HG02840 (cell line): ENCODE measurements at regions not wholly inside any gene's neighbourhood (a gene's known extent, or its start where the extent isn't known, plus 50 kb on each side); places are given as distances from the start of the nearest gene placed in this dataset.

Experiments used
- ATAC-seq: cut with Tn5 transposase; IDR thresholded peaks from one replicate; pipeline ENCODE4 v1.9.1; 2021; ENCODE audit warnings: mild to moderate bottlenecking, moderate library complexity, moderate number of reproducible peaks; ENCODE audit not compliant: unreplicated experiment, low FRiP score

GRCh38 chr3:83971666-83972065 lies 987.1 kb upstream of the CADM2 start:
- ATAC-seq = no peak

- no peak for ATAC-seq
Measured at GRCh38 chr3:84008623-84009022, 950.2 kb upstream of the CADM2 start.

GRCh38 chr3:84023842-84024241 lies 934.9 kb upstream of the CADM2 start:
- ATAC-seq = no peak

GRCh38 chr3:84039099-84039498 lies 919.7 kb upstream of the CADM2 start:
- ATAC-seq = no peak

GRCh38 chr3:84042399-84043106 lies 916.2 kb upstream of the CADM2 start:
- ATAC-seq = no peak

GRCh38 chr3:84066915-84067314 lies 891.9 kb upstream of the CADM2 start:
- ATAC-seq = no peak

GRCh38 chr3:84073664-84074063 lies 885.1 kb upstream of the CADM2 start:
- ATAC-seq = no peak

- ATAC-seq = no peak
Measured at GRCh38 chr3:84074767-84075166, 884.0 kb upstream of the CADM2 start.

- no peak for ATAC-seq
Measured at GRCh38 chr3:84077479-84077878, 881.3 kb upstream of the CADM2 start.

- no peak for ATAC-seq
Measured at GRCh38 chr3:84082726-84083125, 876.1 kb upstream of the CADM2 start.

- no peak for ATAC-seq
Measured at GRCh38 chr3:84092907-84093306, 865.9 kb upstream of the CADM2 start.

- no peak for ATAC-seq
Measured at GRCh38 chr3:84096188-84096587, 862.6 kb upstream of the CADM2 start.

- ATAC-seq = no peak
Measured at GRCh38 chr3:84100861-84101260, 857.9 kb upstream of the CADM2 start.

GRCh38 chr3:84108442-84108971 lies 850.3 kb upstream of the CADM2 start:
- no peak for ATAC-seq

GRCh38 chr3:84109911-84110310 lies 848.9 kb upstream of the CADM2 start:
- ATAC-seq = no peak

- no peak for ATAC-seq
Measured at GRCh38 chr3:84110787-84111186, 848.0 kb upstream of the CADM2 start.

- ATAC-seq = no peak
Measured at GRCh38 chr3:84125201-84125721, 833.5 kb upstream of the CADM2 start.

- ATAC-seq = no peak
Measured at GRCh38 chr3:84125760-84126159, 833.0 kb upstream of the CADM2 start.

GRCh38 chr3:84126160-84126559 lies 832.6 kb upstream of the CADM2 start:
- no peak for ATAC-seq

- ATAC-seq = no peak
Measured at GRCh38 chr3:84128024-84128423, 830.8 kb upstream of the CADM2 start.

- no peak for ATAC-seq
Measured at GRCh38 chr3:84136425-84136824, 822.4 kb upstream of the CADM2 start.

- no peak for ATAC-seq
Measured at GRCh38 chr3:84140631-84141030, 818.2 kb upstream of the CADM2 start.
